ENCODE measurements at regions not wholly inside any gene's neighbourhood (a gene's known extent, or its start where the extent isn't known, plus 50 kb on each side); places are given as distances from the start of the nearest gene placed in this dataset.

GRCh38 chr9:135281791-135282737 lies 194.6 kb downstream of the OLFM1 start:
- TF ChIP-seq POLR2A (IDR thresholded peaks at IDR 0.05) (no peak), CTCF (IDR thresholded peaks at IDR 0.05) (no peak), POLR2AphosphoS5 (IDR thresholded peaks at IDR 0.05; ENCODE audit: insufficient read depth in 1 of 2, low read depth in 1 of 2) (peak; percentile 30 to 50)

Data from vagina (tissue), 2 donors.